IPS-18c (cell line): ENCODE measurements at regions not wholly inside any gene's neighbourhood (a gene's known extent, or its start where the extent isn't known, plus 50 kb on each side); places are given as distances from the start of the nearest gene placed in this dataset.

Experiments
- H3K4me3 ChIP-seq: 2 replicates; pipeline ENCODE4 v1.7.0; 2013; ENCODE audit warnings: low read depth, mild to moderate bottlenecking, low read length, moderate library complexity; ENCODE audit not compliant: insufficient read depth
- H3K9me3 ChIP-seq: one replicate; pipeline ENCODE4 v1.6.1; 2013; ENCODE audit warnings: mild to moderate bottlenecking, low read length, moderate library complexity; ENCODE audit not compliant: control insufficient read depth, insufficient read depth

DNA sequence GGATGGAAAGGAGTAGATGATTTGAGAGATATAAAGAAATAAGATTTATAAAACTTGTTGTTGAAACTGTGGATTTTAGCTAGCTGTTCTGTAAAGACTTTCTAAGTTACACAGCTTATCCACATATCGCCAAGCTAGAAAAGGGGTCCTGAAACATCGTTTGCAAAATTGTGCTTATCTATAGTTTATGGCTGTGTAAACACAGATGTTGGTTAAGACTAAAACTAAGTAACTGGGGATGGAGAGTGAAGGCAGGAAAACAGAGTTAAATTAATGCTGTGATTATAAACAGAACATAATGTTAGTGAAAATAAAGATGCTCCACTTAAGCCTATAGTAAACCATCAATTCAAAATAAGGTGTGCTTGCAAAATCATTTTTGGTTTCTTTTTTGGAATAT is 311.3 kb upstream of the DDHD1 start:
- H3K9me3 ChIP-seq, result no peaks in the 10 kb centered on the region
- no peak overlapping the region for H3K4me3 ChIP-seq

GRCh38 chr14:53462931-53463778 is 310.0 kb upstream of the DDHD1 start:
- Histone ChIP-seq H3K4me3 (no peak overlapping the region), H3K9me3 (no peaks in the 10 kb centered on the region)

GRCh38 chr14:53461858-53462257 is 308.7 kb upstream of the DDHD1 start:
- Histone ChIP-seq H3K9me3 (no peaks in the 10 kb centered on the region), H3K4me3 (no peak overlapping the region)

GRCh38 chr14:53460544-53460943 is 307.4 kb upstream of the DDHD1 start:
- H3K4me3 ChIP-seq, result no peak overlapping the region

GRCh38 chr14:53458368-53458814 is 305.3 kb upstream of the DDHD1 start:
- H3K4me3 ChIP-seq, result no peak overlapping the region
- no peaks in the 10 kb centered on the region for H3K9me3 ChIP-seq

More at GRCh38 chr14:53460544-53460943, 307.4 kb upstream of the DDHD1 start:
- no peaks in the 10 kb centered on the region for H3K9me3 ChIP-seq

DNA sequence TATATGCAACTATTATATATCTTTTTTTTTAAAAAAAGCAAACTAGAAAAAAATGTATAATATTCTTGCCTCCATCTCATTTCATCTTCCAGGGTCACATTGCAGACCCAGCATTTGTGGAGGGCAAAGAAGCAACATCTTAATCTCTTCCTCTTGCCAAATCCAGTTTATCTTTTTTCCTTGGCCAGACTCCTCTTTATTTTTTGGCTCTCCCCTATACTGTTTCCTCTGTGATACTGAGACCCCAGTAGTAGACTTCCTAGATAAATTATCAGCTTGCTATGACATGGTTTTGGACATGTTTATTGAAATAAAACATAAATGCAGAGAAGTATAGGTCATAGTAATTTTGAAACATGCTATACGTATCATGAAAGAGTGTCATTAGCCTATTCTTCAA is 303.8 kb upstream of the DDHD1 start:
- Histone ChIP-seq H3K4me3 (no peak overlapping the region), H3K9me3 (no peaks in the 10 kb centered on the region)

DNA sequence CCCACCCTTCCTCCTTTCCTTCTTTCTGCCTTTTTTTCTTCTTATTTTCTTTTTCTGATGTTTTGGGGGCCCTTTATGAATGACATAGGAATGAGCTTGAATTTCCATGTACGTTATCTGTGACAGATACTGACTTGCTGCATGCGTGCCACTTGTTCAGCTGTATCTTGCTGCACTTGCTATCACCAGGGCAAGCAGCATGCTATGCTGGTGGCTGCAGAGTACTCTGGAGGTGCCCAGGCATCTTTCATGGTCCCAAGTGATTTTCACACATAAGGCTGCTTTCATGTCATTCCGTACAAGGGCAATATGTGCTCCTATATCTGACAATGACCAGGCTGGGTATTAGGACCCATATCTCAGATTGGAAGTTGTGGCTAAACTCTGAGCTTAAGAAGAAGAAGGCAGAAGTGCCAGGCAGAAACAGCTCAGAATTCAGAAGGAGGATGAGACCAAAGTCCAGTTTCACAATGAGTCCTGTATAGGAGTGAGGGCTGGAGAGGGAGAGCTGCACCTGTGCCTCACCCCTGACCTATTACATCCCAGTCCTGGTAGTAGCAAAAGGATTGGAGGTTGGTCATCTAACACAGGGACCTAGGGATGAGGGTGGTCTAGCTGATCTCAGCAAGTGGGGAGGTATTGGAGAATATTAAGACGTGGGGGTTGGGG is 299.0 kb upstream of the DDHD1 start:
- no peak overlapping the region for H3K4me3 ChIP-seq
- no peaks in the 10 kb centered on the region for H3K9me3 ChIP-seq

DNA sequence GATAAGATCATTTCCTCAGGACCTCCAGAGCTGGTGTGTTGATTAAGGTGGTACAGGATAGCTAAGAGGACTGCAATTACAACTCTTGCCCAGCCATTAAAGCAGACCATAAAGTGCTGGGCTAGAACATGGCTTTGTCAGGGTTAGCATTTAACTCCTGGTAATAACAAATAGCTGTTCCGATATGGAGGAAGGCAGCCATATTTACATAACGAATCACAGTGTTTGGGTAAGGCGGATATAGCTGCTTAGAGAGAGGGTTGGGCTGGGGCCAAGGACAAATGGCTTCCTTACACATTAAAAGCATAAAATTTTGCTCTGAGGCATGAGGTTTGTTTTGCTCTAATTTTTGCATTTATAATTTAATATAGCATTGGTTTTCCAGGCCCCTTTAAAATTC is 297.7 kb upstream of the DDHD1 start:
- H3K4me3 ChIP-seq, result no peak overlapping the region
- H3K9me3 ChIP-seq, result no peaks in the 10 kb centered on the region

DNA sequence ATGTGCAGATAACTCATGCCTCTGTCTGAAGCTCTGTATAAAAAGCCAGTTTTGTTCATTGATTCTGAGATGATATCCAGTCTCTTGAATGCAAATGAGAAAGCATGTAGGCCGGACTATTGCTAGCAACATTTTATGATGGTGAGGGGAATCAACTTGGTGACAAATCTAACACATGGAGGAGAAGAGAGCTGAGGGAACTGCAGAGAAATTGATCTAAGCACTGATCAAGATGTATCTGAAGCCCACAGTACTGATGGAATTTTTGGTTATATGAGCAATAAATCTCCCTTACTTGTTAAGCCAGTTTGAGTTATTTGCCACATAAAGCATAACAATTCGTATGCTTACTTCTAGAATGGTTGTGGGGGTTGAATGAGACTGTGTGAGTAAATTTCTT is 295.6 kb upstream of the DDHD1 start:
- no peak overlapping the region for H3K4me3 ChIP-seq
- no peaks in the 10 kb centered on the region for H3K9me3 ChIP-seq

DNA sequence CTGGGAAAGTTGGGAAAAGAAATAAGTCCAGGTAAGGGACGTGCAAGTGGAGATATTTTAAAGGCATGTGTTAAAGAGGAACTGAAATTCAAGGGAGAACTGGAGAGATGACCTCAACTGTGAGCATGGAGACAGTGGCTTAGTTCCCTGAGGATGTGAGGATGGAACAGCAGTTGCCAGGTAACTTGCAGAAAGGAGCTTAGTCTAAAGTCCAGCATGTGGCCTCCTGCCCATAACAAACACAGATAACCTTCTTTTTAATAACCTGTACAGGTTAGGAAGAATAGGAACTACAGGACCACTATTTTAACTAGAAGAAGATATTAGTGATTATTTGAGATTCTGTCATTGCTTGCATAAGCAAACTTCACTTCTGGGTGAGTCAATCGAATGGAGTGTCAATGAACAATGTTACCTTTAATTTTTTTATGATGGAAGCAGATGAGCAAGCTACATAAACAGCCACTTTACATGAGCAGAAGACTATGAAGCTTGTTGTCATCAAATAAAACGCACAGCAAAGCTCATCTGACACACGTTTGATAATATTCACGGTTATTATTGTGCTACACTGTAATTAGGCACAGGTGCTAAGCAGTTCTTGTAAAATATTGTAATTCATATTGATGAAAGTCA is 291.7 kb upstream of the DDHD1 start:
- no peak overlapping the region for H3K4me3 ChIP-seq
- H3K9me3 ChIP-seq, result no peaks in the 10 kb centered on the region

- Histone ChIP-seq H3K9me3 (no peaks in the 10 kb centered on the region), H3K4me3 (no peak overlapping the region)
Observed at GRCh38 chr14:53441789-53442188, 288.7 kb upstream of the DDHD1 start.

- Histone ChIP-seq H3K4me3 (no peak overlapping the region), H3K9me3 (no peaks in the 10 kb centered on the region)
Observed at GRCh38 chr14:53437858-53438257, 284.7 kb upstream of the DDHD1 start.

- no peak overlapping the region for H3K4me3 ChIP-seq
- no peaks in the 10 kb centered on the region for H3K9me3 ChIP-seq
Observed at GRCh38 chr14:53432378-53432802, 279.3 kb upstream of the DDHD1 start.

GRCh38 chr14:53430870-53431269 is 277.7 kb upstream of the DDHD1 start:
- no peaks in the 10 kb centered on the region for H3K9me3 ChIP-seq
- no peak overlapping the region for H3K4me3 ChIP-seq

DNA sequence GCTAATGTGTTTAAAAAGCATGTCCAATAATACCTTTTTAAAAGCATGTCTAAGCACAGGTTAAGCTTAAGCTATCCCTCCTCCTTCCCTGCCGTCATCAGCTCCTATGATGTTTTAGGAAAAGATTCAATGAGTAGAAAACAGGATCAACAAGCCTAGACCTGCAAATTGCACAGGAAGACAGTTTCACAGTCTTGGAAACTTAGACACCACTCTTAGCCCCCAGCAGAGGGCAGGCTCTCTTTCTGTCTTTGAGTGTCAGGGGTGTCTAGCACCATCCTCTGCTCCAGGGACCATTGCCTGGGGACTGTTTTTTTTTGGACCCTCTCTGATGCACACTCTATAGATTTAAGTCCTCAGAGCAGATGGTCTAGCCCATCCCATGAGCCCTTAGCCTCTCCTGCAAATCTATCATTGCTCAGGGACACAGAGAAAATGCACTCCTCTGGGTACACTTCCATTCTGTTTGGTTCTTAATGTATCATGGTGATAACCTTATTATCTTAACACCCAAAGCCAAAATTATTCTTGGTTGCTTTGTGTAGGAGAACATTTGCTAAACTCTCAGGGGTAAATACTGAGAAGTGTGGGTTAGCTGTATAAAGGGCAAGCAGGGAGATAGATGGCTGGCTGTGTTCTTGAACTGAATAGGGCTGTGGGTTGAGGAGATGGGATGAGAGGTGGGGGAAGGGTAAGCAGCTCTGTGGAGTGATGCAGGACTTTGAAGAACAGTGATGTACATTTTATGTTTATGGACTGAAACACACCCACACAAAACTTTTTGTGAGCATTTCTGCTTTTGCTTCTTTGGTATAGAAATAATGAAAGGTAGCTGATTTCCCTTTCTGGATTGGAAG is 259.9 kb upstream of the DDHD1 start:
- H3K9me3 ChIP-seq, result peaks cover 4% of the 10 kb centered on the region
- no peak overlapping the region for H3K4me3 ChIP-seq

- Histone ChIP-seq H3K9me3 (no peaks in the 10 kb centered on the region), H3K4me3 (no peak overlapping the region)
Observed at GRCh38 chr14:53411125-53411524, 258.0 kb upstream of the DDHD1 start.

- Histone ChIP-seq H3K9me3 (no peaks in the 10 kb centered on the region), H3K4me3 (no peak overlapping the region)
Observed at GRCh38 chr14:53409969-53410368, 256.8 kb upstream of the DDHD1 start.
